IPS-20b (cell line): ENCODE measurements at regions not wholly inside any gene's neighbourhood (a gene's known extent, or its start where the extent isn't known, plus 50 kb on each side); places are given as distances from the start of the nearest gene placed in this dataset.

ENCODE experiments used
- H3K27ac ChIP-seq: one replicate; pipeline ENCODE4 v1.5.1; 2013; ENCODE audit warnings: low read length
- H3K27me3 ChIP-seq: 2 replicates; pipeline ENCODE4 v1.6.1; 2013; ENCODE audit warnings: mild to moderate bottlenecking, low read length, inconsistent platforms; ENCODE audit not compliant: insufficient read depth
- H3K36me3 ChIP-seq: 2 replicates; pipeline ENCODE4 v1.6.1; 2013; ENCODE audit warnings: low read depth, mild to moderate bottlenecking, inconsistent platforms, low read length, moderate library complexity; ENCODE audit not compliant: insufficient read depth
- H3K4me1 ChIP-seq: 2 replicates; pipeline ENCODE4 v1.6.1; 2013; ENCODE audit warnings: mild to moderate bottlenecking, control low read depth, inconsistent platforms, low read length, moderate library complexity; ENCODE audit not compliant: insufficient read depth
- H3K4me3 ChIP-seq: 2 replicates; pipeline ENCODE4 v1.5.1; 2013; ENCODE audit warnings: mild to moderate bottlenecking, low read length, inconsistent platforms
- H3K9ac ChIP-seq: 2 replicates; pipeline ENCODE4 v1.6.1; 2013; ENCODE audit warnings: low read depth, mild to moderate bottlenecking, inconsistent platforms, low read length, moderate library complexity
- H3K9me3 ChIP-seq: 2 replicates; pipeline ENCODE4 v1.6.1; 2013; ENCODE audit warnings: mild to moderate bottlenecking, low read depth, low read length, inconsistent platforms; ENCODE audit not compliant: insufficient read depth

DNA sequence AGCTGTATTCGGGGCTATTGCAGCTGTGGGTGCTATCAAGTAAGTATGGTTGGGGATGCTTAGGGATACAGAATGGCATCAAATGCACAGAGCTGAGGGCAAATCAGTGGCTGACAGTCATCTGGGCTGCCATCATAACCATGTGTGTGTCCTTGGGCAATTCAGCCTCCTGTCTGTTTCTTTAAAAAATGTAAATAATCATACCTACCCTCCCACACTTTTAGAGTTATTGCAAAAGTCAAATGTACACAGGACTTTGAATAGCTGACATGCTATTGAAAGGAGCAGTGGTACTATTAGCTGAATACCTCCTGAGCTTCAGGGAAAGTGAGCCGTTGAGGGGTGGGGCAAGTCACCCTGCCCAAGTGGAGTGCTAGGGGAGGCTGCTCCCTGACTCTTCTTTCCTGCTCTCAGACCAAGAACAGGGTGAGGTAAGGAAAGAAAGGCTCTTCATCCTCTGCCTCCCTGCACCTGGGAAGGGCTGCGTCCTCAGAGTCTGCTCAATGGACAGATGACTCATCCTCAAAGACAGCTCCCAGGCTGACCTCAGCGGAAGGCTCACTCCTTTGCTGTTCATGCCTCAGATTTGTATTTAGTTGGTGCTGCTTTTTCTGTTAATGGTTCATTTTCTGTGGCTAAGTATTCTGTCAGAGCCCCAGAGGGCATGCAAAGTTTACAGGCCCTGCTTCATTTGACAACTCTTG is 54.9 kb upstream of the BZW1 start:
- Histone ChIP-seq H3K4me3 (no peak overlapping the region), H3K4me1 (peaks cover 3% of the 10 kb centered on the region; the same call in 1 of the 2 replicates), H3K27me3 (no peaks in the 10 kb centered on the region), H3K9me3 (no peaks in the 10 kb centered on the region), H3K36me3 (no peaks in the 10 kb centered on the region), H3K27ac (no peak overlapping the region), H3K9ac (no peak overlapping the region)

DNA sequence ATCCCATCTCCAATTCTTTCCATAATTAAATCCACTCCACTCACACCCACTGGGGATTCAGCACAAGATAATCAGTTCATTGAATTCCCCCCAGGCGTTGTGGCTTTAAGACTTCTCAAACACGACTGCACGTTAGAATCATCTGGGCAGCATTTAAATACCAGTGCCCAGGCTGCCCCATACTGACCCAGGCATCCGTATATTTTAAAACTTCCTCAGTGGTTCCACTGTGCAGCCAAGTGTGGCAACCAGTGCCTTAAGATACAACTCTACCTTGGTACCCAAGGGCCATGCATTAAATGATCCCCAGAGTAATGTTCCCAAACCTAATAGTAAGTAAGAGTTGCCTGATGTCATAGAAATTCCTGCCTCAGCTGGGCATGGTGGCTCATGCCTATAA is 54.3 kb upstream of the BZW1 start:
- H3K4me1 ChIP-seq: 0 out of 2 replicates have a peak, but pooled peaks cover 3% of the 10 kb centered on the region
- H3K9me3 ChIP-seq: no peaks in the 10 kb centered on the region
- H3K4me3 ChIP-seq: no peak overlapping the region
- no peaks in the 10 kb centered on the region for H3K27me3 ChIP-seq
- H3K27ac ChIP-seq: no peak overlapping the region
- H3K9ac ChIP-seq: no peak overlapping the region
- H3K36me3 ChIP-seq: no peaks in the 10 kb centered on the region

DNA sequence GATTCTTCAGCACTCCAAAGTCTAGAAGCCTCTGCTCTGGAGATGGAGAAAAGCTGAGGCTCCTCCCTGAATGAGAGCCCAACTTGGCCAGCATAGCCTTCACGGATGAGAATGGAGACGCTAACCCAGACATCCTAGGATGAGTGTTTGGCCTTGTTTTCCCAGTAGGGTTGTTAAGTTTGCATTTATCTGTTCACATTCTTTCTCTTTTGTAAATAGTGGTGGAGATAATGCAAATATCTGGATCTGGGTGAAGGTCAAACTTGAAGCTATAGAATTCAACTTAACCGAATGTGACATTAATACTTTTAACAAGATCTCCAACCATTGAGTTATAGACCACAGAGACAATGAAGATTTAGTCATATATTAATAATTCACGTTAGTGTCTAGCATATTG is 53.4 kb upstream of the BZW1 start:
- 0 out of 2 replicates have a peak, but pooled peaks cover 3% of the 10 kb centered on the region for H3K4me1 ChIP-seq

DNA sequence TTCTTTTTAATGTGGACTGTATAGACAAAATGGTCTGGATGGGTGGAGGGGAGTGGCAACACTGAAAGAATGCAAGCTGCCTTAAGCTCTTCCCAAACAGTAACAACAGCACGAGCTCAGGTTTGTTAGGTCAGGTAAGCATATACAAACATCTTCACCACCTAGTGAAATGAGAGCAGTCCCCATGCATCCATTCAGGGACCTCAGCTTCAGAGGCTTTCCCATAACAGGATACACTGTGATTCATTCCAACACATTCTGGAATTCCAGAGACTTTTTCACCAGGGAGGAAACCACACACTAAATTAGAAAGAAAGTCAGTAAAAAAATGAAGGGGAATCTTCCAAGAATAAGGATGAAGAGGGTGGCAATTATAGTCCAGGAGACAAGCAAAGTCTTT is 50.4 kb upstream of the BZW1 start:
- H3K9me3 ChIP-seq: no peaks in the 10 kb centered on the region
- H3K4me1 ChIP-seq: 0 out of 2 replicates have a peak, but pooled peaks cover 3% of the 10 kb centered on the region
- H3K27ac ChIP-seq: no peak overlapping the region
- no peaks in the 10 kb centered on the region for H3K27me3 ChIP-seq
- no peak overlapping the region for H3K9ac ChIP-seq
- no peak overlapping the region for H3K4me3 ChIP-seq
- no peaks in the 10 kb centered on the region for H3K36me3 ChIP-seq

More for the DNA sequence above, 53.4 kb upstream of the BZW1 start:
- no peak overlapping the region for H3K27ac ChIP-seq
- H3K9me3 ChIP-seq: no peaks in the 10 kb centered on the region
- H3K9ac ChIP-seq: no peak overlapping the region
- H3K27me3 ChIP-seq: no peaks in the 10 kb centered on the region
- H3K4me3 ChIP-seq: no peak overlapping the region
- no peaks in the 10 kb centered on the region for H3K36me3 ChIP-seq
